RWPE2 (cell line): ENCODE measurements at regions not wholly inside any gene's neighbourhood (a gene's known extent, or its start where the extent isn't known, plus 50 kb on each side); places are given as distances from the start of the nearest gene placed in this dataset.

Experiments
- ATAC-seq: fragments of 200-7000 bp; cut with Tn5 transposase; 3 replicates; pipeline ENCODE4 v1.9.1; 2021; ENCODE audit warnings: low read depth
- DNase-seq: peaks from one replicate; pipeline ENCODE4 v3.0.0-alpha.2; 2020; ENCODE audit warnings: low spot score
- H3K27ac ChIP-seq: fragments of 450-650 bp; 2 replicates; pipeline ENCODE4 v1.5.1; 2017; ENCODE audit warnings: mild to moderate bottlenecking; ENCODE audit not compliant: poor library complexity, severe bottlenecking
- H3K27me3 ChIP-seq: fragments of 250-450 bp; sonication (Bioruptor Pico); 2 replicates; pipeline ENCODE4 v1.5.1; 2021; ENCODE audit warnings: mild to moderate bottlenecking, moderate library complexity; ENCODE audit not compliant: insufficient read depth, poor library complexity, severe bottlenecking
- H3K36me3 ChIP-seq: fragments of 250-450 bp; sonication (Bioruptor Pico); 2 replicates; pipeline ENCODE4 v1.5.1; 2020; ENCODE audit warnings: low read depth, mild to moderate bottlenecking, moderate library complexity
- H3K4me1 ChIP-seq: fragments of 250-450 bp; sonication (Bioruptor Pico); 2 replicates; pipeline ENCODE4 v1.5.1; 2021; ENCODE audit warnings: mild to moderate bottlenecking, moderate library complexity; ENCODE audit not compliant: insufficient read depth, poor library complexity, severe bottlenecking
- H3K4me3 ChIP-seq: fragments of 250-450 bp; sonication (Bioruptor Pico); 2 replicates; pipeline ENCODE4 v1.5.1; 2021; ENCODE audit warnings: mild to moderate bottlenecking, moderate library complexity; ENCODE audit not compliant: severe bottlenecking
- H3K9me3 ChIP-seq: fragments of 250-450 bp; sonication (Bioruptor Pico); 2 replicates; pipeline ENCODE4 v1.5.1; 2021; ENCODE audit warnings: mild to moderate bottlenecking, moderate library complexity; ENCODE audit not compliant: severe bottlenecking
- TF ChIP-seq, protein P1 (sequence below): fragments of 450-650 bp; IDR thresholded peaks from one replicate; pipeline ENCODE4 v1.5.1; 2017; ENCODE audit warnings: mild to moderate bottlenecking, moderate library complexity; ENCODE audit not compliant: poor library complexity, severe bottlenecking

GRCh38 chr5:88956416-88956815, 73.4 kb upstream of the MEF2C start:
- Histone ChIP-seq H3K4me1 (no peaks in the 10 kb centered on the region), H3K27me3 (peaks cover 16% of the 10 kb centered on the region), H3K4me3 (no peak overlapping the region), H3K9me3 (no peaks in the 10 kb centered on the region), H3K36me3 (no peaks in the 10 kb centered on the region), H3K27ac (no peak overlapping the region)
- peak; percentile 67; the same call in 2 of the 3 replicates for ATAC-seq
- TF ChIP-seq, protein P1, sequence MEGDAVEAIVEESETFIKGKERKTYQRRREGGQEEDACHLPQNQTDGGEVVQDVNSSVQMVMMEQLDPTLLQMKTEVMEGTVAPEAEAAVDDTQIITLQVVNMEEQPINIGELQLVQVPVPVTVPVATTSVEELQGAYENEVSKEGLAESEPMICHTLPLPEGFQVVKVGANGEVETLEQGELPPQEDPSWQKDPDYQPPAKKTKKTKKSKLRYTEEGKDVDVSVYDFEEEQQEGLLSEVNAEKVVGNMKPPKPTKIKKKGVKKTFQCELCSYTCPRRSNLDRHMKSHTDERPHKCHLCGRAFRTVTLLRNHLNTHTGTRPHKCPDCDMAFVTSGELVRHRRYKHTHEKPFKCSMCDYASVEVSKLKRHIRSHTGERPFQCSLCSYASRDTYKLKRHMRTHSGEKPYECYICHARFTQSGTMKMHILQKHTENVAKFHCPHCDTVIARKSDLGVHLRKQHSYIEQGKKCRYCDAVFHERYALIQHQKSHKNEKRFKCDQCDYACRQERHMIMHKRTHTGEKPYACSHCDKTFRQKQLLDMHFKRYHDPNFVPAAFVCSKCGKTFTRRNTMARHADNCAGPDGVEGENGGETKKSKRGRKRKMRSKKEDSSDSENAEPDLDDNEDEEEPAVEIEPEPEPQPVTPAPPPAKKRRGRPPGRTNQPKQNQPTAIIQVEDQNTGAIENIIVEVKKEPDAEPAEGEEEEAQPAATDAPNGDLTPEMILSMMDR, result no peak
- DNase-seq, result no peak

DNA sequence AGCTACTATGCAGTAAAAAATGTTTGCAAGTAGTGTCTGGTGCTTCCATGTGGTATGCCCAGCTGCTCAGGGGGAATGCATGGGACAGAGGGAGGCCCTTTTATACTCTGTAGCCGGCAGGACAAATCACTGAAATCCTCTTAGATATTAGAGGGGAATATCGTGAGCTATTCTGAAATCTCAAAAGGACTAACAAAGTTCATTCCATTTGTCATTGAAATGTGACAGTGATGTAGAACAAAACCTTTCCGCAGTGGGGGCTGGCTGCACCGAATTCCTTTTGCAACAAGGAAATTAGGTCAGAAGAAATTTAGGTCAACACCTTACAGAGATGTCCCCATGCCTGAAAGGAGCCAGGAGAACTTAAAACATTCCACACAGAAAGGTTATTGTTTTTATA, 72.4 kb upstream of the MEF2C start:
- ATAC-seq, result no peak
- Histone ChIP-seq H3K9me3 (no peaks in the 10 kb centered on the region), H3K27ac (no peak overlapping the region), H3K36me3 (no peaks in the 10 kb centered on the region), H3K4me3 (no peak overlapping the region), H3K27me3 (peaks cover 16% of the 10 kb centered on the region), H3K4me1 (no peaks in the 10 kb centered on the region)
- TF ChIP-seq, protein P1, result no peak
- DNase-seq, result no peak

- TF ChIP-seq, protein P1, result no peak
- H3K9me3 ChIP-seq, result no peaks in the 10 kb centered on the region
- ATAC-seq, result no peak
- no peaks in the 10 kb centered on the region for H3K36me3 ChIP-seq
- peaks cover 13% of the 10 kb centered on the region for H3K27me3 ChIP-seq
- no peaks in the 10 kb centered on the region for H3K4me1 ChIP-seq
- no peak for DNase-seq
- no peak overlapping the region for H3K27ac ChIP-seq
- H3K4me3 ChIP-seq, result no peak overlapping the region
Observed at GRCh38 chr5:88954511-88954910, 71.5 kb upstream of the MEF2C start.

- DNase-seq, result no peak
- Histone ChIP-seq H3K4me3 (no peak overlapping the region), H3K9me3 (no peaks in the 10 kb centered on the region), H3K4me1 (no peaks in the 10 kb centered on the region), H3K27ac (no peak overlapping the region), H3K27me3 (peaks cover 9% of the 10 kb centered on the region), H3K36me3 (no peaks in the 10 kb centered on the region)
- TF ChIP-seq, protein P1, result no peak
- no peak for ATAC-seq
Observed at GRCh38 chr5:88952996-88953643, 70.1 kb upstream of the MEF2C start.

- Histone ChIP-seq H3K36me3 (no peaks in the 10 kb centered on the region), H3K4me1 (no peaks in the 10 kb centered on the region), H3K27me3 (peaks cover 9% of the 10 kb centered on the region), H3K27ac (no peak overlapping the region), H3K9me3 (no peaks in the 10 kb centered on the region), H3K4me3 (no peak overlapping the region)
- DNase-seq (no peak), ATAC-seq (0 out of 3 replicates have a peak, but pooled peaks have one; percentile 46)
- TF ChIP-seq, protein P1, result no peak
Observed at GRCh38 chr5:88952344-88952743, 69.4 kb upstream of the MEF2C start.
